H1 (cell line): ENCODE measurements at regions not wholly inside any gene's neighbourhood (a gene's known extent, or its start where the extent isn't known, plus 50 kb on each side); places are given as distances from the start of the nearest gene placed in this dataset.

Experiments used
- EZH2 ChIP-seq: fragments of 200-600 bp; sonication (generic); IDR thresholded peaks from 2 replicates; pipeline ENCODE4 v1.7.1; 2012; ENCODE audit warnings: low read depth, mild to moderate bottlenecking, moderate library complexity, low read length, inconsistent platforms; ENCODE audit not compliant: severe bottlenecking
- KDM4A ChIP-seq: IDR thresholded peaks from one replicate; pipeline ENCODE4 v1.7.1; 2012; ENCODE audit warnings: low read depth, mild to moderate bottlenecking, moderate library complexity, low read length, inconsistent platforms; ENCODE audit not compliant: severe bottlenecking
- NRF1 ChIP-seq: IDR thresholded peaks from 2 replicates; pipeline ENCODE4 v1.6.1; 2011; ENCODE audit warnings: mild to moderate bottlenecking, low read depth, low read length, improper control_type of control experiment
- SIRT6 ChIP-seq: IDR thresholded peaks from one replicate; pipeline ENCODE4 v1.7.1; 2012; ENCODE audit warnings: low read length, inconsistent platforms
- SP1 ChIP-seq: IDR thresholded peaks from 2 replicates; pipeline ENCODE4 v1.6.1; 2011; ENCODE audit warnings: low read depth, low read length
- TCF12 ChIP-seq: IDR thresholded peaks from 2 replicates; pipeline ENCODE4 v1.6.1; 2011; ENCODE audit warnings: low read depth, mild to moderate bottlenecking, low read length
- USF2 ChIP-seq: IDR thresholded peaks from 2 replicates; pipeline ENCODE4 v1.6.1; 2011; ENCODE audit warnings: low read length, improper control_type of control experiment

- TF ChIP-seq TCF12 (no peak), SIRT6 (no peak), NRF1 (no peak), EZH2 (no peak), KDM4A (no peak), USF2 (no peak), SP1 (no peak)
Measured at GRCh38 chr11:39021539-39021938, 2423.5 kb upstream of the RAG2 start (continued).
